Tibial artery (tissue), 4 donors: ENCODE measurements at regions not wholly inside any gene's neighbourhood (a gene's known extent, or its start where the extent isn't known, plus 50 kb on each side); places are given as distances from the start of the nearest gene placed in this dataset.
"Not testable (repeated sequence)": the region's sequence is repeated elsewhere in the genome, so short reads cannot be mapped to it uniquely, and the experiment has no call there.

Experiments used
- DNase-seq, 2 donors: peaks; one replicate each; pipeline ENCODE4 v3.0.0-alpha.2; 2019
- H3K27ac ChIP-seq, 2 donors: fragments of 200-600 bp; sonication (generic) in 1 of 2; 1 replicate in 1 of 2; 2 replicates in 1 of 2; pipeline ENCODE4 v1.5.1; 2018 to 2019; ENCODE audit warnings: mild to moderate bottlenecking in 1 of 2
- H3K27me3 ChIP-seq, 2 donors: fragments of 200-600 bp; sonication (generic) in 1 of 2; one replicate each; pipeline versions ENCODE4 v1.5.1 to v1.6.0; 2016 to 2019
- H3K36me3 ChIP-seq, 3 donors: fragments of 200-600 bp; sonication (generic) in 2 of 3; one replicate each; pipeline ENCODE4 v1.5.1; 2016 to 2019; ENCODE audit warnings: mild to moderate bottlenecking in 2 of 3
- H3K4me1 ChIP-seq, 4 donors: fragments of 200-600 bp; sonication (generic) in 2 of 4; 1 replicate in 3 of 4; 2 replicates in 1 of 4; pipeline ENCODE4 v1.5.1; 2016 to 2019
- H3K4me3 ChIP-seq, 2 donors: fragments of 200-600 bp; sonication (generic) in 1 of 2; 1 replicate in 1 of 2; 2 replicates in 1 of 2; pipeline ENCODE4 v1.5.1; 2018 to 2019; ENCODE audit warnings: mild to moderate bottlenecking in 2 of 2
- H3K9me3 ChIP-seq, 3 donors: fragments of 200-600 bp; sonication (generic) in 1 of 3; one replicate each; pipeline ENCODE4 v1.5.1; 2016 to 2019
- CTCF ChIP-seq, 2 experiments: fragments of 200-600 bp in 1 of 2; fragments of 450-650 bp in 1 of 2; IDR thresholded peaks; one replicate each; pipeline ENCODE4 v1.5.1; 2017 to 2019; ENCODE audit warnings: antibody characterized with exemption in 2 of 2, mild to moderate bottlenecking in 1 of 2, moderate library complexity in 1 of 2
- intact Hi-C: fragments of 100-400 bp; cut with DNase I; formaldehyde crosslinking; loops from one replicate; pipeline ENCODE4 v1.15.0; 2023; ENCODE audit warnings: low total_unique reads

- intact Hi-C loops, result no loop called here
- DNase-seq, result no peak
- no peak for TF ChIP-seq CTCF (IDR thresholded peaks at IDR 0.05)
Measured at GRCh38 chr3:137568880-137569279, 195.2 kb upstream of the SOX14 start.

GRCh38 chr3:137572931-137573330 lies 191.2 kb upstream of the SOX14 start:
- Histone ChIP-seq H3K36me3 (no peaks in the 10 kb centered on the region), H3K4me1 (no peaks in the 10 kb centered on the region), H3K27me3 (no peaks in the 10 kb centered on the region), H3K27ac (no peak overlapping the region), H3K9me3 (no peaks in the 10 kb centered on the region), H3K4me3 (no peak overlapping the region)
- no peak for TF ChIP-seq CTCF (IDR thresholded peaks at IDR 0.05)
- no peak for DNase-seq
- intact Hi-C loops, result no loop called here

More at GRCh38 chr3:137568880-137569279, 195.2 kb upstream of the SOX14 start:
- Histone ChIP-seq H3K27ac (no peak overlapping the region), H3K36me3 (no peaks in the 10 kb centered on the region), H3K4me3 (no peak overlapping the region), H3K9me3 (peaks cover 0 to 4% (median 0%) of the 10 kb centered on the region in 3 donors), H3K4me1 (no peaks in the 10 kb centered on the region), H3K27me3 (no peaks in the 10 kb centered on the region)

GRCh38 chr3:137582484-137582883 lies 181.6 kb upstream of the SOX14 start:
- Histone ChIP-seq H3K27me3 (no peaks in the 10 kb centered on the region), H3K36me3 (no peaks in the 10 kb centered on the region), H3K27ac (no peak overlapping the region), H3K4me3 (no peak overlapping the region), H3K4me1 (no peaks in the 10 kb centered on the region), H3K9me3 (no peaks in the 10 kb centered on the region)
- TF ChIP-seq CTCF (IDR thresholded peaks at IDR 0.05), result no peak
- intact Hi-C loops, result no loop called here
- DNase-seq, result no peak

GRCh38 chr3:137583256-137583655 lies 180.9 kb upstream of the SOX14 start:
- no peaks in the 10 kb centered on the region for H3K9me3 ChIP-seq
- intact Hi-C loops, result no loop called here
- no peak overlapping the region for H3K4me3 ChIP-seq
- no peaks in the 10 kb centered on the region for H3K4me1 ChIP-seq
- no peak overlapping the region for H3K27ac ChIP-seq
- TF ChIP-seq CTCF (IDR thresholded peaks at IDR 0.05), result no peak
- no peaks in the 10 kb centered on the region for H3K36me3 ChIP-seq
- no peak for DNase-seq
- H3K27me3 ChIP-seq, result no peaks in the 10 kb centered on the region

GRCh38 chr3:137588871-137589270 lies 175.2 kb upstream of the SOX14 start:
- no peak for TF ChIP-seq CTCF (IDR thresholded peaks at IDR 0.05)
- Histone ChIP-seq H3K27me3 (no peaks in the 10 kb centered on the region), H3K36me3 (no peaks in the 10 kb centered on the region), H3K4me1 (no peaks in the 10 kb centered on the region), H3K27ac (no peak overlapping the region), H3K9me3 (no peaks in the 10 kb centered on the region), H3K4me3 (no peak overlapping the region)
- intact Hi-C loops, result no loop called here
- no peak for DNase-seq

- intact Hi-C loops, H3K27ac ChIP-seq, H3K4me1 ChIP-seq, DNase-seq, H3K9me3 ChIP-seq, H3K27me3 ChIP-seq, H3K4me3 ChIP-seq, H3K36me3 ChIP-seq: not testable (repeated sequence)
Measured at GRCh38 chr3:137595415-137595814, 168.7 kb upstream of the SOX14 start.
